SH-SY5Y (cell line): ENCODE measurements at regions not wholly inside any gene's neighbourhood (a gene's known extent, or its start where the extent isn't known, plus 50 kb on each side); places are given as distances from the start of the nearest gene placed in this dataset.

Source experiments
- GATA2 ChIP-seq: IDR thresholded peaks from 2 replicates; pipeline ENCODE4 v1.6.1; 2011; ENCODE audit warnings: mild to moderate bottlenecking, low read depth, low read length
- GATA3 ChIP-seq: IDR thresholded peaks from 2 replicates; pipeline ENCODE4 v1.6.1; 2011; ENCODE audit warnings: low read depth, mild to moderate bottlenecking, low read length, moderate library complexity

- TF ChIP-seq GATA2 (no peak), GATA3 (no peak)
Observed at GRCh38 chr1:213324859-213325258, 273.8 kb downstream of the RPS6KC1 start.
